NK-92 treated with Interleukin-12 subunit alpha and Interleukin-12 subunit beta, amount 100 ng/mL, for 24 hours (cell line): ENCODE measurements at regions not wholly inside any gene's neighbourhood (a gene's known extent, or its start where the extent isn't known, plus 50 kb on each side); places are given as distances from the start of the nearest gene placed in this dataset.
"Not testable (repeated sequence)": the region's sequence is repeated elsewhere in the genome, so short reads cannot be mapped to it uniquely, and the experiment has no call there.

Experiments used
- DNase-seq: peaks from one replicate; lab custom pipeline; 2025; lab: John Stamatoyannopoulos, UW

- DNase-seq = not testable (repeated sequence)
Observed at GRCh38 chr20:26120920-26121319, 424.3 kb upstream of the ZNF337 start.

- DNase-seq = not testable (repeated sequence)
Observed at GRCh38 chr20:26094498-26094897, 397.8 kb upstream of the ZNF337 start.

DNA sequence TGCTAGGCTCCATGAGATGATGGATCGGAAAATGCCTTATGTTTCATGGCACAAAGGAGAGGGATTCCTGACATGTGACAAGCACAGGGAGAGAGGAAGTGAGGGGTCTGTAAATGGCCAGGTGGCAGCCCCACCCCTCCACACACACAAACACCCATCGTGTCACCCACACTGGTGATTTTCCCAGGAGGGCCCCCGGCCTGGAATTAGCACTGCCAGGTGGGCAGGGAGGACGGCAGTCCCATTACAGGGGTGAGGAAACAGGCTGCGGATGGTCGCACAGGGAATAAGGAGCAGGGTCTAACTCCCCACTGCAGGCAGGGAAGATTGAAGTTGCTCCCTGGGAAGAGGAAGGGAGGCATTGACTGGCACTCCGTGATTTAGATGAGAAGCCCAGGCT is 395.3 kb upstream of the ZNF337 start:
- DNase-seq = not testable (repeated sequence)

- not testable (repeated sequence) for DNase-seq
Observed at GRCh38 chr20:26086195-26086594, 389.5 kb upstream of the ZNF337 start.

- not testable (repeated sequence) for DNase-seq
Observed at GRCh38 chr20:26073972-26074371, 377.3 kb upstream of the ZNF337 start.

DNA sequence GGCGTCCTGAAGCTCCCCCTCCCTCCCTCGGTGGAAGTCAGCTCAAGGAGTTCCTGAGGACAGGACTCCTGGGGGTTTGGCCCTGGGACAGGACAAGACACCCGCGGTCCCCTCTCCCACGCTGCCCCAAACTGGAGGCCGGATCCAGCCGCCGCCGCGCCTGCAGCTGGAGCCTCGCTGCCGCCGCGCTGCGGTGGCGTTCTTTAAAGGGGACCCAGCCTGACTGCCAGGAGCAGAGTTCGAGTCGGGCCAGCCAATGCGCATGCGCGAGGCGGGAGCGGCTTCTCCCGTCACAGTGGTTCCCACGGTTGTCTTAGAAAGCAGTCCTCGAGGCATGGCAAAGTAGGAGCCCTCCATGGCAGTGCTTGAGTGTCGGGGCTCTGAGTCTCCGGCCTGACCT is 362.7 kb upstream of the ZNF337 start:
- DNase-seq = not testable (repeated sequence)

- DNase-seq = not testable (repeated sequence)
Observed at GRCh38 chr20:26058446-26058845, 361.8 kb upstream of the ZNF337 start.

GRCh38 chr20:26057135-26057752 is 360.6 kb upstream of the ZNF337 start:
- DNase-seq = not testable (repeated sequence)

GRCh38 chr20:26025792-26026191 is 329.1 kb upstream of the ZNF337 start:
- DNase-seq = not testable (repeated sequence)

DNA sequence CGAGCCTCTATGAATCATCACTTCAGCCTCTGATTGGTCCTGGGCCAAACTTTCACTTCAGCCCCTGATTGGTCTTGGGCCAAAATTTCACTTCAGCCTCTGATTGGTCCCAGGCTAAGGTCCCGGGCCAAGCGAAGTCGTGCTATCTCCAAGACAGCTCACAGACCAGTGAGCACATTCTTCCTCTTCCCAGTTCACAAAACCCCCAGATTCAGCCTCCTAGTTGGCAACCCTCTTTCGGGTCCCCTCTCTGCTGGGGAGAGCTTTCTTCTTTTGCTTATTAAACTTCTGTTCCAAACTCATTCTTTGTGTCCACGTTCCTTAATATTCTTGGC is 314.3 kb upstream of the ZNF337 start:
- DNase-seq = not testable (repeated sequence)

DNA sequence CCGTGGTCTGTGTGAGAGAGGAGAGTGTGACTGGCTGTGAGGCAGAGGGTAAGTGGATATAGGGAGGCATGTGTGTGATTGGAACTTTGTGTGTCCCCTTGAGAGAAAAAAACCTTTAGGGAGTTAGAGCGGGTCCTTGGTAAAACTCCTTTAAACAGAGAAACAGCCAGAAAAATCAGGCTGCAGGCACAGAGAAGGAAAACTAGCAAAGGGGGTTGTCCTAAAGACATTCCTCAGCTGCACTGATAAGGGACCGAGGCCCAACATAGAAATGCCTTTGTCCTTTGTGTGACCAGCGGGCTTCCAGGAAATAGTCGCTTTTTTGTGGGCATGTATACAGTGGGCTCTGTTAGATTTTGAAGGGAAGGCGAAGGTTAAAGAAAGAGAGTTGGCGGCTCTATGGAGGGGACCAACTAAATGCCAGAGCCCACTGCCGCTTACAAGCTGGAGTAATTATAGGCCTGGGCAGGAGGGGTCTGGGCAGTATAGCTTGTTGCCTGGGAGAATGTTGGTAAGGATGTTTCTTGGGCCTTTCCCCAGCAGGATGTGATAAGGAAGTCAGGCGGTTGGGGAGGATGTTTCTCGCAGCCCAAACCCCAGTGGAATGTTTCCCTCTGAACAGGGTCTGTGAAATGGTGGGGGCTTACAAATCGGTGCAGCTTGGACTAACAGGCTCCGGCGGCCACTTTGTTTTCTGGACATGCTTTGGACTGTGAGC is 313.7 kb upstream of the ZNF337 start:
- DNase-seq = not testable (repeated sequence)

DNA sequence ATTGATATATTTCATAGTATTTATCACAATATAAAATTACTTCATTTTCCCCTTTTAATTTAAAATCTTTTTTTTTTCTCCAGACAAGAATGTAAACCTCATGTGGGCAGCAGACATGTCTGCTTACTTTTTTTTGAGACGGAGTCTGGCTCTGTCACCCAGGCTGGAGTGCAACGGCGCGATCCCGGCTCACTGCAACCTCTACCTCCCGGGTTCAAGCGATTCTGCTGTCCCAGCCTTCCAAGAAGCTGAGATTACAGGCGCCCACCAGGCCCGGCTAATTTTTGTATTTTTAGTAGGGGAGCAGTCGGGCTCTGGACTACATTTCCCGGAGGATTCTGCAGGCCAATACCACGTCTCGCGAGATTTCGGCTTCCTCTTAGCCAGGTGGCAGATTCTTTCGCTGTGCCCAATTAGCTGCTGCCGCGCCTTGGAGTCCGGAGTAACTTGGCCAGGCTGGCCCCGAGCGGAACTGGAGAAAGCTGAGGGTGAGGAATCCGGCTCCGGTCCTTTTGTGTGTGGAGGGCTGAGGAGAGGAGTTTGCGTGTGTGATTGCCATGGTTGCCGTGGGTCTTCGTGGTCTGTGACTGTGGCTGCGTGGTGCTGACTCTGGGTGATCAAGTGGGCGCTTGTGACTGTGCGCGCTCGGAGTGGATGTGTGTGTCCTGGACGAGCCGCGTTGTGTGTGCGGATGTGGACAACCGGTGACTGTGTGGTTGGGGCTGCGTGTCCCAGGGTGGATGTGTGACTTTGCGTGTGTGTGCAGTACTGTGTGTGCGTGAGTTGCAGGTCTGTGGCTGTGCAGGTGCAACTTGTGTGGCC is 313.0 kb upstream of the ZNF337 start:
- not testable (repeated sequence) for DNase-seq

DNA sequence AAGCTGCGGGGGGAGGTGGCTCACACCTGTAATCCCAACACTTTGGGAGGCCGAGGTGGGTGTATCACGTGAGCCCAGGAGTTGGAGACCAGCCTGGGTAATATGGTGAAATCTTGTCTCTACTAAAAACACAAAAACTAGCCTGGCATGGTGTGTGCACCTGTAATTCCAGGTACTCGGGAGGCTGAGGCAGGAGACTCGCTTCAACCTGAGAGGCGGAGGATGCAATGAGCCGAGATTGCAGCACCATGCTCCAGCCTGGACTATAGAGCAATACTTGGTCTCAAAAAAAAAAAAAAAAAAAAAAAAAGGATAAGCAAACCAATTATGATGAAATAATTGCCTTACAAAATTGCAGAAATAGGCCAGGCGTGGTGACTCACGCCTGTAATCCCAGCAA is 311.4 kb upstream of the ZNF337 start:
- DNase-seq = not testable (repeated sequence)

- not testable (repeated sequence) for DNase-seq
Observed at GRCh38 chr20:26006164-26006563, 309.5 kb upstream of the ZNF337 start.

DNA sequence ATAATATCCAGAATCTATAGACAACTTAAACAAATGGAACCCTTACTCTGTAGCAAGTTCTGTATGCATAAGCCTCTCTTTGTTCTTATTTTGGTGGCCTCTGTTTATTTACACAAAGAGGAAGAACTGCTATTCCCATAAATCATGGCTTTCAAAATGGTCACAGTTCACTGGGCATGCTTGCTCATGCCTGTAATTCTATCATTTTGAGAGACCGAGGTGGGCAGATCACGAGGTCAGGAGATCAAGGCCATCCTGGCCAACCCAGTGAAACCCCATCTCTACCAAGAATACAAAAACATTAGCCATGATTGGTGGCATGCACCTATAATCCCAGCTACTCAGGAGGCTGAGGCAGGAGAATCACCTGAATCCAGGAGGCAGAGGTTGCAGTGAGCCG is 307.3 kb upstream of the ZNF337 start:
- DNase-seq = not testable (repeated sequence)

GRCh38 chr20:25997367-25998038 is 300.9 kb upstream of the ZNF337 start:
- not testable (repeated sequence) for DNase-seq

GRCh38 chr20:25992146-25992545 is 295.5 kb upstream of the ZNF337 start:
- DNase-seq = no peak

- DNase-seq = no peak
Observed at GRCh38 chr20:25991756-25992130, 295.1 kb upstream of the ZNF337 start.

DNA sequence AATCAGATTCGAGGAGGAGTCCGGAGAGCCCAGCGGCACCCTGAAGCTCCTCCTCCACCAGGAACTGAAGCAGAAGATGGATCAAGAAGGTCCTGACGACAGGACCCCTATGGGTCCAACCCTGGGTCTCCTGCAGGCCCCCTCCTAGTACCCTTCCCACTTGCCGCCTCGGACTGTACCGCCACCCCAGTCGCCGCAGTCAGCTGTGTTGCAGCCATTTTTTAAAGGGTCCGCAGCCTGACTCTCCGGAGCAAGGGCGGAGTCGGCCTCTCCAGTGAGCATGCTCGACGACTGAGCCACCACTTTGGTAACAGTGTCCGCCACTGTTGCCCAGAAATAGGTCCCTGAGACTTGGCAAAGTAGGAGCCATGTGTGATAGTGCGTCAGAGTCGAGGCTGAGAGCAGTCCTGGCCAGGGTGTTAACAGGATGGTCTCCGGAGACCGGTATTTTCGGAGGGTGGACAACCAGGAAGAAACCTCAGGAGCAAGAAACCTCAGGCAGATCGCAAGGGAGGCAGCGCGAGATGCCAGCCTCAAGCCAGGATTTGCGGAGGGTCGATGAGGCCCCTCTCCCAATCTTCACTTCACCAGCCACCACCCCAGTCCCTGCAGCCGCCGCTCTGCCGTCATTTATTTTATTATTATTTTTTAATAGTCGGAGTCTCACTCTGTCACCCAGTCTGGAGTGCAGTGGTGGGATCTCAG is 294.6 kb upstream of the ZNF337 start:
- no peak for DNase-seq

DNA sequence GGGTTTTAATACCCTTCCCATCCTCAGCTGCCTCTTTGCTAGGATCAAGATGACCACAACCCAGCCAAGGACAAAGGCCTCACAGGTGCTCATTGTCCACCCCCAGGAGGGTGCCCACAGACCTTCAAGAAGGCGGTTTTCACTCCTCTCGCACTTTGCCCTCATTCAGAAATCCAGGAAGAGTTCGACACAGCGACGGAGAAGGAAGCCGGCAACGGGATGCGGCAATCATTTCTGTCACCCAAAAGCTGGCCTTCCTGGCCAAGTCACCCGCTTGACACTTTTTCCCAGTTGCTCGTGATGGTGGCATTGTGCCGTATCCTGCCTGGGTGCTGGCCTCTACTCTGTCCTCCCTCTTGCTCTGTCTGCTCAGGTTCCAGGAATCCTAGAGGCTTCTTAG is 293.0 kb upstream of the ZNF337 start:
- DNase-seq = not testable (repeated sequence)

DNA sequence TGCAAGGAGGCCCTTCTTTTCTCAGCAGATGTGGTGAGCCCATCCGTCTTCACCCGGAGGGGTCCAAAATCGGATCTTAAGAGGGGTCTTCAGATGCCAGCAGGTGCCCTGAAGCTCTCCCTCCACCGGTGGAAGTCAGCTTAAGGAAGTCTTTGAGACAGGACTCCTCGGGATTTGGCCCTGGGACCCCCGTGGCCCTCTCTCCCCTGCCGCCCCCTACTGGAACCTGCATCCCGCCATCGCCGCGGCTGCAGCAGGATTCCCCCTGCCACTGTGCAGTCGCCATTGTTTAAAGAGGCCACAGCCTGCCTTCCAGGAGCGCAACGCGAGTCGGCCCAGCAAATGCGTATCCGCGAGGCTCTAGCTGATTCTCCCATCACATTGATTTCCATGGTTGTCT is 292.5 kb upstream of the ZNF337 start:
- DNase-seq = no peak
